ENCODE measurements at regions not wholly inside any gene's neighbourhood (a gene's known extent, or its start where the extent isn't known, plus 50 kb on each side); places are given as distances from the start of the nearest gene placed in this dataset.

- TF ChIP-seq, protein P1, sequence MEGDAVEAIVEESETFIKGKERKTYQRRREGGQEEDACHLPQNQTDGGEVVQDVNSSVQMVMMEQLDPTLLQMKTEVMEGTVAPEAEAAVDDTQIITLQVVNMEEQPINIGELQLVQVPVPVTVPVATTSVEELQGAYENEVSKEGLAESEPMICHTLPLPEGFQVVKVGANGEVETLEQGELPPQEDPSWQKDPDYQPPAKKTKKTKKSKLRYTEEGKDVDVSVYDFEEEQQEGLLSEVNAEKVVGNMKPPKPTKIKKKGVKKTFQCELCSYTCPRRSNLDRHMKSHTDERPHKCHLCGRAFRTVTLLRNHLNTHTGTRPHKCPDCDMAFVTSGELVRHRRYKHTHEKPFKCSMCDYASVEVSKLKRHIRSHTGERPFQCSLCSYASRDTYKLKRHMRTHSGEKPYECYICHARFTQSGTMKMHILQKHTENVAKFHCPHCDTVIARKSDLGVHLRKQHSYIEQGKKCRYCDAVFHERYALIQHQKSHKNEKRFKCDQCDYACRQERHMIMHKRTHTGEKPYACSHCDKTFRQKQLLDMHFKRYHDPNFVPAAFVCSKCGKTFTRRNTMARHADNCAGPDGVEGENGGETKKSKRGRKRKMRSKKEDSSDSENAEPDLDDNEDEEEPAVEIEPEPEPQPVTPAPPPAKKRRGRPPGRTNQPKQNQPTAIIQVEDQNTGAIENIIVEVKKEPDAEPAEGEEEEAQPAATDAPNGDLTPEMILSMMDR (IDR thresholded peaks at IDR 0.05), result no peak
- no peak for TF ChIP-seq POLR2A (IDR thresholded peaks at IDR 0.05)
Observed at GRCh38 chr3:67876261-67876660, 221.8 kb upstream of the SUCLG2 start.
